ENCODE measurements at regions not wholly inside any gene's neighbourhood (a gene's known extent, or its start where the extent isn't known, plus 50 kb on each side); places are given as distances from the start of the nearest gene placed in this dataset.
A peak's percentile ranks its signal among the peaks of the same experiment; 100 is the strongest.
"Not testable (repeated sequence)": the region's sequence is repeated elsewhere in the genome, so short reads cannot be mapped to it uniquely, and the experiment has no call there.

GRCh38 chr6:6749702-6750491 lies 161.4 kb downstream of the LY86 start:
- DNase-seq = peak; percentile 6 to 57

- no peak for DNase-seq
These were observed 162.2 kb downstream of the LY86 start for GRCh38 chr6:6750594-6751265.

- no peak for DNase-seq
These were observed 162.7 kb downstream of the LY86 start for GRCh38 chr6:6751266-6751596.

GRCh38 chr6:6751619-6752023 lies 163.1 kb downstream of the LY86 start:
- no peak for DNase-seq

- DNase-seq = no peak
These were observed 163.6 kb downstream of the LY86 start for GRCh38 chr6:6752129-6752528.

- no peak for DNase-seq
These were observed 164.8 kb downstream of the LY86 start for GRCh38 chr6:6753301-6753700.

GRCh38 chr6:6756526-6756925 lies 168.0 kb downstream of the LY86 start:
- no peak for DNase-seq

- DNase-seq = no peak
These were observed 170.0 kb downstream of the LY86 start for GRCh38 chr6:6758546-6758914.

- peak; percentile 27 to 58 for DNase-seq
These were observed 170.6 kb downstream of the LY86 start for GRCh38 chr6:6758915-6759654.

GRCh38 chr6:6760002-6760401 lies 171.5 kb downstream of the LY86 start:
- DNase-seq = no peak

- DNase-seq = not testable (repeated sequence)
These were observed 174.0 kb downstream of the LY86 start for GRCh38 chr6:6762566-6762965.

GRCh38 chr6:6764764-6765434 lies 176.4 kb downstream of the LY86 start:
- DNase-seq = no peak

- DNase-seq = no peak
These were observed 177.8 kb downstream of the LY86 start for GRCh38 chr6:6766230-6766905.

GRCh38 chr6:6769466-6769865 lies 180.9 kb downstream of the LY86 start:
- no peak for DNase-seq

GRCh38 chr6:6771224-6771945 lies 182.9 kb downstream of the LY86 start:
- DNase-seq = no peak

- no peak for DNase-seq
These were observed 183.4 kb downstream of the LY86 start for GRCh38 chr6:6771964-6772363.

GRCh38 chr6:6772751-6773150 lies 184.2 kb downstream of the LY86 start:
- DNase-seq = no peak

GRCh38 chr6:6775074-6775473 lies 186.6 kb downstream of the LY86 start:
- DNase-seq = no peak

GRCh38 chr6:6780231-6780630 lies 191.7 kb downstream of the LY86 start:
- DNase-seq = no peak

GRCh38 chr6:6781172-6781872 lies 192.8 kb downstream of the LY86 start:
- no peak for DNase-seq

GRCh38 chr6:6781873-6782227 lies 193.3 kb downstream of the LY86 start:
- no peak for DNase-seq

- DNase-seq = no peak
These were observed 195.2 kb downstream of the LY86 start for GRCh38 chr6:6783721-6784120.

All from CD4-positive, alpha-beta T cell treated with Interleukin-4 for 1 hour (primary cell).